Activated naive CD4-positive, alpha-beta T cell treated with anti-CD3 and anti-CD28 coated beads, Interleukin-2, amount 50 U/mL, for 24 hours (primary cell): ENCODE measurements at regions not wholly inside any gene's neighbourhood (a gene's known extent, or its start where the extent isn't known, plus 50 kb on each side); places are given as distances from the start of the nearest gene placed in this dataset.
"Not testable (repeated sequence)": the region's sequence is repeated elsewhere in the genome, so short reads cannot be mapped to it uniquely, and the experiment has no call there.

Source experiments
- H3K27ac Mint-ChIP-seq: one replicate; pipeline ENCODE4 v1.8.0; 2021; ENCODE audit warnings: mild to moderate bottlenecking, mixed read lengths
- H3K27me3 Mint-ChIP-seq: one replicate; pipeline ENCODE4 v1.8.0; 2021; ENCODE audit warnings: mixed read lengths
- H3K36me3 Mint-ChIP-seq: one replicate; pipeline ENCODE4 v1.8.0; 2021; ENCODE audit warnings: mixed read lengths
- H3K4me1 Mint-ChIP-seq: one replicate; pipeline ENCODE4 v1.8.0; 2021; ENCODE audit warnings: mixed read lengths
- H3K4me3 Mint-ChIP-seq: one replicate; pipeline ENCODE4 v1.8.0; 2021; ENCODE audit warnings: mild to moderate bottlenecking, mixed read lengths
- H3K9me3 Mint-ChIP-seq: one replicate; pipeline ENCODE4 v1.8.0; 2021; ENCODE audit warnings: mixed read lengths

DNA sequence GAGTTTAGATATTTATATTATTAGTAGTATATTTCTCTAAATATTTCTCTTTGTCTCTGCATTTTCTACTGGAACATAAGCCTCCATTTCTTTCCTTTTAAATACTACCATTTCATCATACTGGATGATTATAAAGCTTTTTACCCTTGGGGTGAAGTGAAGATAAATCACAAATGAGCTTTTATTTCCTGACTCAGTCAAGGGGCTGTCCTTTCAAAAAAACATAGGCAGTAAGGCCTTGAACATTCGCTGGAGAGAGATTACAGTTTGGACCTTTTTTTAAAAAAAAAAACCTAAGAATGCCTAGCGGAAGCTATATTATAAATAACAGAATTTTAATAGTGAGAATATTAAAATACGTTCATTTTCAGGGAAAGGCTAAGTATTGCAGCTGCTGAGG lies 268.8 kb upstream of the PCDH9 start:
- no peaks in the 10 kb centered on the region for H3K4me1 Mint-ChIP-seq
- no peaks in the 10 kb centered on the region for H3K36me3 Mint-ChIP-seq
- peaks cover 11% of the 10 kb centered on the region for H3K9me3 Mint-ChIP-seq
- H3K27me3 Mint-ChIP-seq: no peaks in the 10 kb centered on the region
- no peak overlapping the region for H3K27ac Mint-ChIP-seq
- no peak overlapping the region for H3K4me3 Mint-ChIP-seq

DNA sequence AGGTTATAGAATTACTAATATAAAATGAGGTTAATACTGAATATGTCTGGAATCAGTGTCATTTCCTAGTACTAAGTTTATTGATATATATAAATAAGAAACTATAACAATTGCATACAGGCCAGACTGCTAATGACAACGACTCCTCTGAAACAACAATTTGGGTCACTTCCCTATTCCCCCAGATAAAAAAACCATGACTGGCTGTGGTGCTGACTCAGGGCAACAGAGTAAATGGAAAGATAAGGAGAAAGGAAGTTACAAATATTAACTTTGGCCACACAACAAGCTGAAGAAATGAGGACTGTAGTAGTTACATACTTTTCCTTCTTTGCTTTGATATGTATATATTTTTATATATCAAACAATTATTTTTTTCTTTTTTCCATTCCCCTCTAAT lies 263.7 kb upstream of the PCDH9 start:
- no peak overlapping the region for H3K4me3 Mint-ChIP-seq
- peaks cover 3% of the 10 kb centered on the region for H3K9me3 Mint-ChIP-seq
- no peaks in the 10 kb centered on the region for H3K4me1 Mint-ChIP-seq
- no peaks in the 10 kb centered on the region for H3K36me3 Mint-ChIP-seq
- H3K27me3 Mint-ChIP-seq: no peaks in the 10 kb centered on the region
- H3K27ac Mint-ChIP-seq: no peak overlapping the region

DNA sequence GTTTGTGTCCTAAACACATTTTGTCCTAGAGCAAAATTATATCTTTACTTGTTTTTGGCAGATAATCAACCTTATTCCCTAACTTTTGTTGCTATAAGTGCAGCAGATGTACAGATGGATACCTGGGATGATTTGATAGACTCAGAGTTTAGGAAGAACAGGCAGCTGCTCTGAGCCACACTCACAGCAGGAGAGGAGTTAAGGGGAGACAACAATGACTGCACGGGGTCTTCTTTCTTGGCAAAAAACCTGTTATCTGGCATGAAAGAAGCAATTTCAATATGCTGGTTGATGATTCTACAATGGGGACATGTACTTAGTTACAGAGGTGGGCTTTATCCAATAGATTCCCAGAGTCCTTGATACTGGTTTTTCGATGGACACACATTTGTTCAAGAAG lies 258.9 kb upstream of the PCDH9 start:
- Mint-ChIP-seq H3K27ac (no peak overlapping the region), H3K36me3 (no peaks in the 10 kb centered on the region), H3K9me3 (no peaks in the 10 kb centered on the region), H3K27me3 (no peaks in the 10 kb centered on the region), H3K4me1 (no peaks in the 10 kb centered on the region), H3K4me3 (no peak overlapping the region)

DNA sequence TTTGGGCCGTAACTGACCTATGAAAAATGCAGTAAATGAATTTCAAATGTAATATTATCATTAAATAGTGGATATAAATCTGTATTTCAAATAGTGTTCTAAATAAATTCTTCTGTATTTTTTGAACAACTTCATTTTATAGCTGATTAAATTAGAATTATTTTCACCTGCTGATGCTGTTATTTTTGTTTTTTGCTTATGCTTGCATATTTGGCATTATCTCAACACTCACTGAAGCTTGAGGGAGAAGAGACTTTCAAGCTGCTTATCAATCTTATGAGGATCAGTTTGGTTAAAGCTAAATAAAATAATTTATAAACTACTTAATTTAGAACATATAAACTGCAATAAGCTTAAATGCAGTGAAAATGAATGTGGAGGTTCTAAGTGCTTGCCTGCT lies 251.3 kb upstream of the PCDH9 start:
- Mint-ChIP-seq H3K9me3 (peaks cover 4% of the 10 kb centered on the region), H3K4me1 (no peaks in the 10 kb centered on the region), H3K27ac (no peak overlapping the region), H3K27me3 (no peaks in the 10 kb centered on the region), H3K4me3 (no peak overlapping the region), H3K36me3 (no peaks in the 10 kb centered on the region)

DNA sequence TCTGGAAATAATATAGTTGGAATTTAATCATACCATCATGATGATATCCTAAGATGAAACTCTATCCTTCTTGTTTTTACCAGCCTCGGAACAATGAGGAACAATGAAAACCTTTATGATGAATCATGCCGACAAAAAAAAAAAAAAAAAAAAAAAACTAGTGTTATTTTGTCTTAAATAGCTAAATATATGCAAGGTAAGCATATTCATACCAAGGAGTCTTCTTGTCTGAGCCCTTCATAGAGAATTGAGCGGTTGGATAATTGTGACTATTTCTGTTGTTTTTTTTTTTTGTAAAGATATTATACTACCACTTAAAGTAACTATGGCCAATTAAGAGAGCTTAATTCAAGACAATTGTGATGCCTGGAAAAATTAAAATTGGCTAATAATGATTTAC lies 244.0 kb upstream of the PCDH9 start:
- Mint-ChIP-seq H3K27ac (no peak overlapping the region), H3K4me3 (no peak overlapping the region), H3K9me3 (peaks cover 14% of the 10 kb centered on the region)

DNA sequence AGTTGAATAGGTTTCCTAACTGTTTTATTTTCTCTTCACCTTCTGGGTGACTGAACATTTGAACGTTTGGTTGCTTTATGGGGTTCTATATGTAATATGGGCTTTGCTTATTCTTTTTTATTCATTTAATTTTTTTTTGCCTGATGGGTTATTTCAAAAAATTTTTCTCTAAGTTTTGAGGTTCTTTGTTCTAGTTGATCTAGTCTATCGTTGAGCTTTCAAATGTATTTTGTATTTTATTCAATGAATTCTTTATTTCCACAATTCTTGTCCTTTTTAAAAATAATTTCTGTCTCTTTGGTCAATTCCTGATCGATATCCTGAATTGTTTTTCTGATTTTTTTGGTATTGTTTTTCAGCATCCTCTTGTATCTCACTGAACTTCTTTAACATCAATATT lies 239.5 kb upstream of the PCDH9 start:
- peaks cover 18% of the 10 kb centered on the region for H3K9me3 Mint-ChIP-seq
- H3K27ac Mint-ChIP-seq: no peak overlapping the region
- H3K4me3 Mint-ChIP-seq: no peak overlapping the region
- no peaks in the 10 kb centered on the region for H3K4me1 Mint-ChIP-seq
- H3K36me3 Mint-ChIP-seq: no peaks in the 10 kb centered on the region
- no peaks in the 10 kb centered on the region for H3K27me3 Mint-ChIP-seq

More for the DNA sequence above, 244.0 kb upstream of the PCDH9 start:
- H3K4me1 Mint-ChIP-seq: no peaks in the 10 kb centered on the region
- no peaks in the 10 kb centered on the region for H3K36me3 Mint-ChIP-seq
- no peaks in the 10 kb centered on the region for H3K27me3 Mint-ChIP-seq

DNA sequence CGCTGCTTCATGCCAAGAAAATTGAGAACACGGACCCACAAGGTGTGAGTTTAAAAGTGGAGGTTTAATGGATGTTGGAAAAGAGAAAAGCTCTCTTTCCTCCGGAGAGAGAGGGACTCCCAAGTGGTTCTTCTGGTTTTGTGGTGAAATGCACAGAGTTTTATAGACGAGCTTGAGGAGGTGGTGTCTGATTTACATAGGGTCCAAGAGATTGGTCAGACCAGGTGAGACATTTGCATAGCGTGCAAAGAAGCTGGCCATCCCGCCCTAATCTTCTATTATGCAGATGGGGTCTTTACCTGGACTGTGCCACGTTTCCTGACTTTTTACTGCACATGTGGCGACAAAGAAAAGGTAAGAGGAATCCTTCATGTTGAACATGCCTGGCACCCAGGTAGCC lies 236.4 kb upstream of the PCDH9 start:
- peaks cover 18% of the 10 kb centered on the region for H3K9me3 Mint-ChIP-seq
- H3K27ac Mint-ChIP-seq: no peak overlapping the region
- H3K36me3 Mint-ChIP-seq: no peaks in the 10 kb centered on the region
- no peaks in the 10 kb centered on the region for H3K4me1 Mint-ChIP-seq
- H3K27me3 Mint-ChIP-seq: no peaks in the 10 kb centered on the region
- H3K4me3 Mint-ChIP-seq: no peak overlapping the region

DNA sequence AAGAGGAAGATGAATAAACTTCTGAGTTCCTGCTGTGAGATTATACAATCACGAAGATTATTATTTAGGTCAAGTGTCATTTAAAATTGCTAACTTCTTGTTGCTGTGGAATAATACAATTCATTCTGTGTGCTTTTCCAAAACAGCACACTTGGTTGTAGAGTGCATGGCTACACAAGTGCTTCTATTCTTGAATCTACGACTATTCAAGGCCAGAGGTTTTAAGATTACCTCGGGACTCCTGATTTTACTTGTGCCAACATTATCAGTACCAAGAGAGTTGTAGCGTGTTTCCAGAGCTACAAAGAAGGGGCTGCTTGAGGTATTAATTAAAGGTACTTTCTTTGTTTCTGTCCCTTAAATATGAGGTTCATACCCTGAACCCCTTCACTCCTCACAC lies 234.0 kb upstream of the PCDH9 start:
- Mint-ChIP-seq H3K27ac (no peak overlapping the region), H3K36me3 (no peaks in the 10 kb centered on the region), H3K9me3 (peaks cover 13% of the 10 kb centered on the region), H3K27me3 (no peaks in the 10 kb centered on the region), H3K4me3 (no peak overlapping the region), H3K4me1 (no peaks in the 10 kb centered on the region)

DNA sequence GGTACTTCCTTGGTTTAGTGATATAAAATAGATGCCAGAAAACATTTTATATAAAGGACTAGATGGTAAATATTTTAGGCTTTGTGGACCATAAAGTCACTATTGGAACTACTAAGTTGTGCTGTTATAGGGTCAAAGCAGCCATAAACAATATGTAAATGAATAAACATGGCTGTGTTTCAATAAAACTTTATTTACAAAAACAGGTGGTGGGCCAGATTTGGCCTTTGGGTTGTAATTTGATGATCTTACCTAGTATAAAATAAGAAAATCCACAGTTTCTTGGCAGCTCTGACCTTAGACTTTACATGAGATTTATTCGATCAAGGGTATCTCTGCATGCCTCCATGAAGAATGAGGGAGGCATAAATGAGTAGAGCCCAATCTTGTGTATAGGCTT lies 232.0 kb upstream of the PCDH9 start:
- H3K36me3 Mint-ChIP-seq: no peaks in the 10 kb centered on the region
- H3K27ac Mint-ChIP-seq: no peak overlapping the region
- H3K4me1 Mint-ChIP-seq: no peaks in the 10 kb centered on the region
- no peaks in the 10 kb centered on the region for H3K27me3 Mint-ChIP-seq
- peaks cover 7% of the 10 kb centered on the region for H3K9me3 Mint-ChIP-seq
- H3K4me3 Mint-ChIP-seq: no peak overlapping the region

DNA sequence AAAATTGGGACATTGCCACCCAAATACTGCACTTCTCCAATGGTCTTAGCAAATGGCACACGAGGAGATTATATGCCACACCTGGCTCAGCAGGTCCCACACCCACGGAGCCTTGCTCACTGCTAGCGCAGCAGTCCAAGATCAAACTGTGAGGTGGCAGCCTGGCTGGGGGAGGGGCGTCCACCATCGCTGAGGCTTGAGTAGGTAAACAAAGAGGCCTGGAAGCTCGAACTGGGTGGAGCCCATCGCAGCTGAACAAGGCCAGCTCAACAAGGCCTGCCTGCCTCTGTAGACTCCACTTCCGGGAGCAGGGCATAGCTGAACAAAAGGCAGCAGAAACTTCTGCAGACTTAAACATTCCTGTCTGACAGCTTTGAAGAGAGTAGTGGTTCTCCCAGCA lies 222.4 kb upstream of the PCDH9 start:
- not testable (repeated sequence) for H3K27me3 Mint-ChIP-seq, H3K4me1 Mint-ChIP-seq, H3K9me3 Mint-ChIP-seq, H3K4me3 Mint-ChIP-seq, H3K36me3 Mint-ChIP-seq, H3K27ac Mint-ChIP-seq

DNA sequence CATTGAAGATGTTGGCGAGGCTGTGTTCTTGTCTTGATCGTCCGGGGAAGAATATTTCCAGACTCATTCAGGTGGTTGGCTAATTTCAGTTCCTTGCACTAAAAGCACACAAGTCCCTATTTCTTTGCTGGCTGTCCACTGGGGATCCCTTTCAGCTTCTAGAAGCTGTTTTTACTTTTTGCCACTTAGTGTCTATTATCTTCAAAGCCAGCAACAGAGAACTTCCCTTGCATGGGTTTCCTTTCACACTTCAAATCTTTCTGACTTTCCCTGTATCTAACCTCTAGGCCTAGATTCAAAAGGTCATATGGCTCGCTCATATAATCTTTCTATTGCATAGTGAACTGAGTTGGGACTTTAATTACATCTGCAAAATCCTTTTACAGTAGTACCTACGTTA lies 215.3 kb upstream of the PCDH9 start:
- Mint-ChIP-seq H3K27ac (no peak overlapping the region), H3K27me3 (no peaks in the 10 kb centered on the region), H3K36me3 (no peaks in the 10 kb centered on the region), H3K9me3 (peaks cover 6% of the 10 kb centered on the region), H3K4me3 (no peak overlapping the region), H3K4me1 (no peaks in the 10 kb centered on the region)

DNA sequence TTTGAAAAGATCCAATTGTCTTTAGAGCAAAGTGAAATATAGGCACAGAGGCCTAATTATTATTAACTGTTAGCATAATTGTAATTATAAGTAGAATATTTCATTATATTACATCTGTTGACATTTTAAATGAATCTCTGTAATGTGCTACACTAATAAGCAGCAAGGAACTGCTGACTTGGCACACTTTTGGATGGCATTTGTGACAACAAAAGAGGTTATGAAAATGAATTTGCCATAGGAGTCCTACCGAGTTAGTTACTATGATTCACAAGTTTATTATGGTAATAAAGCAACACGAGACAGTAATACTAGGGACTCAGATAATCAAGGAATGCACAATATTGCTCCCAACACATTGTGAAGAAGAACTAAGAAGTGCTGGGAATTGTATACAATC lies 213.8 kb upstream of the PCDH9 start:
- Mint-ChIP-seq H3K4me1 (no peaks in the 10 kb centered on the region), H3K27me3 (no peaks in the 10 kb centered on the region), H3K27ac (no peak overlapping the region), H3K9me3 (peaks cover 6% of the 10 kb centered on the region), H3K36me3 (no peaks in the 10 kb centered on the region), H3K4me3 (no peak overlapping the region)

DNA sequence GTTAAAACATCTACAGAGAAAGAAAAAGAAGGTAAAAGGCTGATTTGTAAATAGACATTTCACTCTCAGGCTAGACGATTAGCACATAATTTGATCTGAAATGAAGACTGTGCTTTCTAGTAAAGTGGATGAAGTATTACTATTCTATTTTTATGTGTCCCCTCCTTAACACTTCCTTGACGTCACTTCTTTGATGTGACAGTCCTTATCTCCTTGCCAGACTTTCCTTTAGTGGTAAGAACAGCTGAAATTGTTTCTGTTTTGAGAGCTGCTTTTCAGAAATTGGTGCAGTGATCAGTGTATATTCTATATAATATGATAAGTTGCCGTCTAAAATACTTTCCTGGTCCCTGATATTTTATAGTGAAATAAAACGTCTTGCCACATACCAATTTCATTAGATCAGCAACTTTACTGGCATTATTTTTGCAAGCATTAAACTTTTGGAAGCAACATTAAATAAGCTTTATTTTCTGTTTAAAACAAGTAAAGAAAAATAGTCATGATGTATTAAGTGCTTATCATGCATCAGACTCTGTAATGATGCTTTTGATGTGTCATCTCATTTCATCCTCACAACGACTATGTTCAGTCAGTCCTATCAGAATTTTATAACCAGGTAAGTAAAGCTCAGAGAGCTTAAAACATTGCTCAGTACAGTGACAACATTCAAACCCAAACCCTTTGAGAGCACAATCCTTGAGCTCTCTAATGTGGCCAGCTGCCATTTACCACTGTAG lies 210.3 kb upstream of the PCDH9 start:
- Mint-ChIP-seq H3K4me3 (no peak overlapping the region), H3K27ac (no peak overlapping the region), H3K27me3 (no peaks in the 10 kb centered on the region), H3K4me1 (no peaks in the 10 kb centered on the region), H3K36me3 (no peaks in the 10 kb centered on the region), H3K9me3 (peaks cover 6% of the 10 kb centered on the region)

DNA sequence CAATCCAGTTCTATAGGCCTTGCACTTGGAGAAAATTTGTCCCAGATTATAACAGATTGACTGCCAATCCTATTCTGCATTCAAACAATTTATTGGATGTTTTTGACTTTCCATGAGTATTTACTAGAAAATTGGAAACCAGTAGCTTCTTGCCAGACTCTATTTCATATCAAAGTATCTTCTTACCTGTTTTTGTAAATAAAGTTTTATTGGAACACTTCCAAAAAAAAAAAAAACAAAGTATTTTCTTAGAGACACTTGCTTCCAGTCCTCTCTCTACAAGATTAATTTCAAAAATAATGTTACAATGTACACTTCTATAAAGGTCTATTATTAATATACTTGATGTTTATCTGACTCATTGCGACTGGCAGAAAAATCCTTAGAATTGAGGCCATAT lies 209.2 kb upstream of the PCDH9 start:
- Mint-ChIP-seq H3K4me1 (no peaks in the 10 kb centered on the region), H3K36me3 (no peaks in the 10 kb centered on the region), H3K4me3 (no peak overlapping the region), H3K27ac (no peak overlapping the region), H3K27me3 (no peaks in the 10 kb centered on the region), H3K9me3 (peaks cover 6% of the 10 kb centered on the region)

DNA sequence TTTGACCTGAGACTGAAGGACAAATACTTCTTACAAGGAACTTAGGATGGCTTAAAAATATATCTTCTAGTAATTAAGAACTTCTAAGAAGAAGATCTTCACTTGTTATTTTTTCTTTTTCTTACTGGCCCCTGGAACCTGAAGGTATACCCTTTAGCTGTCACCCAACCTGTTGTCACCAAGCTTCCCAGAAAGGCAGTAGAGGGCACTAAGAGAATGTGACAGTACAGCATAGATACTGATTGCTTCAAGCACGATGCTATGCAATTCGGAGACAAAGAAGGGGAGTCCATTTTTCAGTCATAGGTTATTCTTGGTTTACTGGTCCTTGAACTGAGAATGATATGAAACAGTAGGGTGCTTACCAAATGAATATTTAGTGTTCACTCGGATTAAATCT lies 208.3 kb upstream of the PCDH9 start:
- Mint-ChIP-seq H3K4me3 (no peak overlapping the region), H3K27ac (no peak overlapping the region), H3K9me3 (peaks cover 6% of the 10 kb centered on the region), H3K4me1 (no peaks in the 10 kb centered on the region), H3K27me3 (no peaks in the 10 kb centered on the region), H3K36me3 (no peaks in the 10 kb centered on the region)

DNA sequence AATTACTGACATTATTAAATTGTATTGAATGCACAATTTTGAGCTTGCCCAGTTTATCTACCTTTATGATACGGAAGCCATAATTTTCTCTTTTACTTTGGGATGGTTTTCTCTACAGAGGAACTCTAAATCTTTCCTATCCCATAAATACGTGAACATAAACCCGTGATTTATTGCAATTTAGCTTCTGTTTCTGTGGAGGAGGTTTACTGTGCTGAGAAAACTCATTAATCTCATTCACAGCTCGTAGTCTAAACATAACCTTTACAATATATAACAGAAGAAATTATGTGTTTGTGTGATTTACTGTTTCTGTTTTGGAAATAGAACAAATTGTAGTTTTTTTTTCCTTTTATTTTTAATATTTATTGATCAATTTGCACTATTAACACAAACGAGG lies 207.1 kb upstream of the PCDH9 start:
- Mint-ChIP-seq H3K4me1 (no peaks in the 10 kb centered on the region), H3K36me3 (no peaks in the 10 kb centered on the region), H3K9me3 (no peaks in the 10 kb centered on the region), H3K4me3 (no peak overlapping the region), H3K27me3 (no peaks in the 10 kb centered on the region), H3K27ac (no peak overlapping the region)

DNA sequence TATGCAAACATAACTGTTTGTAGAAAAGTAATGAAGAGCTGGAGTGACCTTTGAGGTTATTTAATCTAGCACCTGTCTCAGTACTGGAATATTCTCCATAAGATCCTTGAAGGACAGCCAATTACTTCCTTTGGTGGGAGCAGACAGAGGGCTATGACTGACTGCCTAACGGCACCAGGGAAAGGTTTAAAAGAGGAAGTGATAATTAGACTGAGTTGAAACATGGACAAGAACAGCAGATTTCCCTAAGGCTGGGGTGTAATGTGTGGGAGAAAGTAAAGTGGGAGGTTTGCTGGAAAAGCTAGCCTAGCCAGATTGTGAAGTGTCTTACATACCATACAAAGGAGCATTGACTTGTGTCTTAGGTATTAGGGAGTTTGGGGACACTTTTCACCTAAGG lies 191.3 kb upstream of the PCDH9 start:
- H3K4me3 Mint-ChIP-seq: no peak overlapping the region
- H3K27ac Mint-ChIP-seq: no peak overlapping the region
- no peaks in the 10 kb centered on the region for H3K4me1 Mint-ChIP-seq
- H3K36me3 Mint-ChIP-seq: no peaks in the 10 kb centered on the region
- H3K27me3 Mint-ChIP-seq: no peaks in the 10 kb centered on the region
- no peaks in the 10 kb centered on the region for H3K9me3 Mint-ChIP-seq
